Activated CD4-positive, alpha-beta T cell treated with anti-CD3 and anti-CD28 coated beads, Interleukin-2, amount 50 U/mL, for 16 hours (primary cell): ENCODE measurements at regions not wholly inside any gene's neighbourhood (a gene's known extent, or its start where the extent isn't known, plus 50 kb on each side); places are given as distances from the start of the nearest gene placed in this dataset.
A peak's percentile ranks its signal among the peaks of the same experiment; 100 is the strongest.
"Not testable (repeated sequence)": the region's sequence is repeated elsewhere in the genome, so short reads cannot be mapped to it uniquely, and the experiment has no call there.

Experiments
- DNase-seq: peaks from one replicate; pipeline ENCODE4 v3.0.0-alpha.2; 2020

DNA sequence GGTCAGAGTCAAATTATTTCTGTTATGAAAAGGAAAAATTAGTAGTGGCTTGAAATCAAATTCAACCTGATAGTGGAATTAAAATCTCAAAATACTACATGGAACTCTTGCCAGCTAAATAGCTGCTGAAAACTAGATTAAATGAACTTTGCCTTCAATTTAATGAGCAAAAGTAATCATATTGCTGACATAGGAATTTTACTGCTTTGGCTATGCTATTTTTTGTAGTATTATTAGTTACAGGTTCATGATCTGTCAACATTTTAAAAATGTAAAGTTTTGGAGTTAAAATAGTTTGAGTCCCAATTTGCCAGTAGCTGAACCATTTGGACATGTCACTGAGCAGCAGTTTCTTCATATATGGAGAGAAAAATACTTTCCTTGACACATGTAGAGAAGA is 81.4 kb downstream of the RERGL start:
- DNase-seq: no peak

DNA sequence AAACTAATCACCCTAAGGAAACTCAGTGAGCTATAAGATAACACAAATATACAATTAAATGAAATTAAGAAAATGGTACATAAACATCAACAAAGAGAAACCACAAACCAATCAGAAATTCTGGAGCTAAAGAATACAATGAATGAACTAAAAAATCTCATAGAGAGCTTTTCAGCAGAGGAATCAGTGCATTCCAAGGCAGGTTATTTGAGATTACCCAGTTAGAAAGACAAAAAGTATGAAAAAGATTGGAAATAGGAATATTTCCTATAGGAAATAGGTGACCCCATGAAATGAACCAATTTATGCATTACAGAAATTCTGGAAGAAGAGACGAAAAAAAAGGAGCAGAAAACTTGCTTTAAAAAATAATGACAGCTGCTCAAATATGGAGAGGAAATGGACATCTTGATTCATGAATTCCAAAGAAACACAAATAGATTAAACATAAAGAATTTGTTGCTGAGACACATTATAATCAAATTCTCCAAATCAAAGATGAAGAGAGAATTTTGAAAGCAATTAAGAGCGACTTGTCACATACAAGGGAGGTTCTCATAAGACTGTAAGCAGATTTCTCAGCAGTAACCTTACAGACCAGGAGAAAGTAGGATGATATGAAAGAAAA is 90.7 kb downstream of the RERGL start:
- DNase-seq: no peak

DNA sequence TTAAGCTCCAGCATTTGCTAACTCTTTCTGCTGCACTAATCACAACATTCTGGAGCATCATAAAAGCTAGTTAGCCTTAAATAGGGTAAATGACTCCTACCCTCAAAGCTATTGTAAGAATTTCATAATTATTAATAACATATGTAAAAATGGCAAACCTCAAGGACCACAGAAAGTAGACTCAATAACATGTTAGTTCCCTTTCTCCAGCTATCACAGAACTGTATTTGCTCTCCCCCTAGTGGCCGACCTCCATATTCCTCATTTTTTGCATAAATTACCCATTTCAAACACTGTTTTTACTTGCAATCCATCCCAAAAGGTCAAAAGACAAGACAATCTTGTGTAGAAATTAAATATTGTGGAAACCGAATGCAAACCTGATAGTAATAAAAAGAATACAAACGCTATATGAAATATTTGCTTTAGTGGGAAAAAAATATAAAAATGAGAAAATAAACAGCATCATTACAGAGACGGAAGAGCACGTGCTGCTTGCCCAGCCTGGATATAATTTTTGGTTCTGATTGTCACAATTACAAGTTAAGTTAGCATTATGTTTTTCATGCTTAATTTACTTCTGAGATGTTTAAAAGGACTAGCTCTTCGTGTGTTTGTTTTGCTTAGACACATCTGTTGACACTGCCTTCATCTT is 97.9 kb downstream of the RERGL start:
- peak; percentile 33 for DNase-seq

DNA sequence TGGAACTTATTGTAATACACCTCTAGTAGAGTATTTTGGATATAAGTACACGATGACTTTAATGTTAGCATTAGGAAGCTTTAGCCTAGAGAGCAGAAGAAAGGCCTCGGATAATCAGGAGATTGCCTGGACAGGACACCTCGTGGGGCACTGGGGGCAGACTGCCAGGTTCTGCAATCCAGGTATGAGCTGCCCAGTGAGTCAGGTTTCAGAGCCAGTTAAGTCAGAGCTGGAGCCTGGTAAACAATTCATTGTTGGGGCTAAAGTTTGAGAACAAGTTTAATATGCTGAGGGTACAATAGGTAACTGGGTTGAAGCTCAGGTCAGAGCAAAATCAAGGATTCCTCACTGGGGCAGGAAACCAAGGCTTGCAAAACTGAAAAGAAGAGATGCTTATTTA is 107.4 kb downstream of the RERGL start:
- DNase-seq: no peak

DNA sequence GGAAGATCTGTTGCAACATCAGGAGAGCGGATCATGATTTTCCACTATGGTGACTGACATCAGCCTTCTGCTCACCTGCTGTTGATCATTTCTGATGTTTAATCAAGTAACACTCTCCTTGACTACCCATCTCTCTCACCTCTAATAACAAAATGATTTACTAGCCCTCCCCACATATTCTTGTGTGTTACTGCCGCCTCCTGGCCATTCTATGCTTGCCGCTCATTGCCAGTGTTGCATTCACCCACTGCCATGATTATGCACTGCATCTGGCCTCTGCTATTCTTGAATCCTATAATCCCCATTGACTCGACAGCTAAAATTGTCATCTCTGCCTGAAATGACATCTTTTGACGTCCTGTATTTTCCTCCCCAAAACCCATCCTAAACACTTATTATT is 113.8 kb downstream of the RERGL start:
- DNase-seq: no peak

DNA sequence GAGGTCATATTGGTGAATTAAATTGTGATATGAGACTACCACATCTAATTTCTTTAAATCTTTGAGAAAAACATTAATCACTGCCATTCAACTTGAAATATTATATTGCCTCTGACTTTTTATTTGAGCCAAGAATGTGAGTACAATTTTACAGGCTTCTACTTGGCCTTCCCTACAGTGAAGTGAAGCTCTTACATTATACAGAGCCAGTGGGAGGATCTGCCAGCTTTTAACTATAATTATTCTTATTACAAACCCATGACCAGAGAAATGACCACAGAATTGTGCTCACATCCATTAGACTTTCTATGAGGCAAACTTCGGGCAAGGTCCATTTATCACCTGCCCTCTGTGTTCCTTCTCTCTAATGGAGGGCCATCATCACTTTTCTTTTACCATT is 114.2 kb downstream of the RERGL start:
- no peak for DNase-seq

DNA sequence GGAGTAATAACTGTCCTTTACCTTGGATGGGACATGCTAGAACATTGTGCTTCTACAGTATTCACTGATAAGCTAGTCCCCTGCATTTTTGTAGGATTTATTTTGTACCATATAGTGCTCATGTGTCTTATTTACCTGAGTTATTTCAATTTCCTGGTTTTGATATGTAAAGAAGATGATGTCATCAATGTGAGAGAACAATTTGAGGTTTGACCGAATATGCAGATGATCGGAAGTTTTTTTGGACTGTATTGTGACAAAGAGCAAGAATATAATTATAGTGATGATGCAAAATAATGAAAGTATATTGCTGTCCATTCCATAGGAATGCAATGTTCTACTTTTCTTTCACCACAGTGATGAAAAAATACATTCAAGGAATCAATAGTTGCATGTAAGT is 114.8 kb downstream of the RERGL start:
- no peak for DNase-seq

DNA sequence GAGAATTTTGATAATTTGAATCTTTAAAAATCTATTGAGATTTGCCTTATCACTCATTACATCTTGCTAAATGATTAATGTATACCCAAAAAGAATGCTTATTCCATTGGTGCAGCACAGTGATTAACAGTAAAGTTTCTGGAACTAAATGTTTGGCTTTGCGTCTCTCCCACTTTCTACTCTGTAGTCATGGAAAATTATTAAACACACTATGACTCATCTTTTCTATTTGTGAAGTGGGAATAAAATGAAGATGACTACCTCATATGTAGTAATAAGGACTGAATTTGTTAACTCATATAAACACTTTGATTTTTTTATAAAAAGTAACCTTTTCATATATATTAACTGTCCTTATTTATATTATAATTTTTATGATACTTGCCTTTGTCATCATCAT is 118.1 kb downstream of the RERGL start:
- no peak for DNase-seq

DNA sequence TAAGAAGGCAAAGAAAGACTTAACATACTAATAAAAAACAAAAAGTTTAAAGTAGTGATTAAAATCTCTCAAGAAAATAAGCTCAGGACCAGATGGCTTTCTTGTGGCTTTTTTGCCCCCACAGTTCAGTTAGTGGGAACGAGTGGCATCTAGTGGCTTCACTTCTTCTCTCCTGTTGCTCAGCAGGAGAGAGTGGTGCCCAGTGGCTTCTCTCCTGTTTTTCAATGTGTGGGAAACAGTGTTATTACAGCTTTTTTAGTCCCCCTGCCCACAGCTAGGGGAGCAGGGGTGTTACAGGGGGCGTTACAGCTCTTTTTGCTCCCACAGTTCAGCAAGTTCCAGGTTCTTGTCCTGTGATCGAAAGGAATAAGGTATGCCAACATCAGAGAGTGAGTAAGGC is 135.2 kb downstream of the RERGL start:
- DNase-seq: no peak

DNA sequence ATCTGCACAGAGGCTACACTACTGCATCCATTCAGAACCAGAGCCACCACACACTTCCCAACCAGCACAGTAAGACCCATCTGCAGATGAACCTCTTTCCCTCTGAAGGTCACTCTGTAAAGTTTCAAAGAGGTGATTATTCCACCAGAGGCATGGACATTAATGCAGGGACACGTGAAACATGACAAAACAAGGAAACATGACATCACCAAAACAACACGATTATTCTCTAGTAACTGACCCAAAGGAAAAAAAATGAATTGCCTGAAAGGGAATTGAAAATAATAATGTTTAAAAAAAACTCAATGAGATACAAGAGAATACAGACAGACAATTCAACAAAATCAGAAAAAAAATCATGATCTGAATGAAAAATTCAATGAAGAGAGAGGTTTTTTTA is 139.1 kb downstream of the RERGL start:
- DNase-seq: no peak

DNA sequence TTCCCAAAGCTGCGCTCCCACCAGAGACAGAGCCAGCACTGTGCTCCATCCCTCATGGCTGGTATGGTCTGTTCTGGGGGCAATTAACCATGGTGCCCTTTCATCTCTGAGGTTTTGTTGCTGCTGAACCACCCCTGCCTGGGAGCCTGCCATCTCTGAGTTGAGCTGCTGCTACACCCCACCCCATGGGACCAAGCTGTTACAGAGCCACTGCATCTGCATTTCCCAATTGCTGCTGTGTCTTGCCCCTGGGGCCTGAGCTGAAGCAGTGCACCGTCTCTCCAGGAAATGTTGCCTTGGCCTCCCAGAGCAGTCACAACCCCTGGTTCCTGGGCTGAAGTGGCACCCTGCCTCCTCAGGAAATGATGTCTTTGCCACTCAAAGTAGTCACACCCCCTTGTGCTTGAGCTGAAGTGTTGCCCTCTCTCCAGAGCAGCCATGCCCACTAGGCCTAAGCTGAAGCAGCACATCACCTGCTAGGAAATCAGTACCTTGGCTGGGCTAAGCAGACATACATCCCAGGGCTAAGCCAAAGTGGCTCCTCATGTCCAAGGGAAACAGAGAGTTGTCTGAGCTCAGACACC is 140.3 kb downstream of the RERGL start:
- no peak for DNase-seq

DNA sequence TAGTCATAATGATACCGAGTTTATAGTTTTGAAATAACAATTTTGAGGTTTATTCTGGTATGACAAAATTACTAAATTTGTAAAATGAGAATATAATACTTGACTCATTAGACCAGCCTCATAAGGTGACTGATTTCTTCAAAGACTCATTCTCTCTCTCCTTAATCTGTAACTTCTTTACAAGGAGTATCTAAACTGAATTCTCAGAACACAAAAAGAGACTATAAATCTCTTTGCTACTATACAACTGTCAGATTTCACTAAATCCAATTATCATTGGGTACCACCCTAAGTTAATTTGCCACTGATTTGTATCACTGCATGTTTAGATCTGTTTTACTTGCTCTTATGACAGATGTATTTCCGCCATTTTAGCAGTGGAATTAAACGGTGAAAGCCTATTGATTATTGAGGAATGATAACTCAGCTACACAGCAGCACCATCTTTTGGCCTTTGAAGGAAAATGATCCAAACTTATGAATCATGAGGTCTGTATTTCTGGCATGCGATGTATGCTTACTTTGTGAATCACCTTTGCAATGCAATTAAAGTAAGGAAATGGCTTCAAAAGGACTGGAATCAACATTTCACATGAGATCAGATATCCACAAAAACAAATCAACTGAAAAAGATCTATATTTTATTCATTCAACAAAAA is 161.2 kb downstream of the RERGL start:
- DNase-seq: no peak

DNA sequence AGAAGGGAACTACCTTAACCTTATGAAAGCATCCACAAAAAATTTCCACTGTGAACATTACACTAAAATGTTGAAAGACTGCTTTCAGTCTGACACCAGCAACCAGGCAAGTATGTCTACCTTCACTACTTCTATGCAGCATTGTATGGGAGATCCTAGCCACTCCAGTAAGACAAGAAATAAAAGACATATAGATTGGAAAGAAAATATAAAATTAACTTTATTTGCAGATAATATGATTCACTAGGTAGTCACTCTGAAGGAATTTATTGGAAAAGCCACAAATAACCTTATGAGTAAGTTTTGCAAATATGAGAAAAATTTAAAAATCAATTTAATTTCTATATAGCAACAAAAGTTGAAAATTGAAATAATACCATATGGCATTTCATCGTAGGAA is 172.0 kb downstream of the RERGL start:
- no peak for DNase-seq

DNA sequence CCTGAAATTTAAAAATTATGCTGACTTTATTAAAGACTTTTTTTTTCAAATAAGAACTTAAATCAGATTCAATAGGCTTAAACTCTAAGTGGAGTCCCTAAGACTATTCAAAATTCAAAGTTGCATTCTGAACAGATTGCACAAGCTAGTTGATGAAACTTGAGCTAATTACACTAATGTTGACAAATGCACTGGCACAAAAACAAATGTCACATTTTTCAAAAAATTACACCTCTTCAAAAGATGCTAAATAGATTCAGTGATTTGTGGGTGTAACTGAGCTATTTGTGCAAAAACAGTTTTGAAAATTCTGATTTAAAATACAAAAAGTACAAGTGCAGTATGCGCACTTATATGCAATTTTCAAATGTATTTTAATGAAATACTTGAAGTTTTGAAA is 205.4 kb downstream of the RERGL start:
- DNase-seq: no peak

DNA sequence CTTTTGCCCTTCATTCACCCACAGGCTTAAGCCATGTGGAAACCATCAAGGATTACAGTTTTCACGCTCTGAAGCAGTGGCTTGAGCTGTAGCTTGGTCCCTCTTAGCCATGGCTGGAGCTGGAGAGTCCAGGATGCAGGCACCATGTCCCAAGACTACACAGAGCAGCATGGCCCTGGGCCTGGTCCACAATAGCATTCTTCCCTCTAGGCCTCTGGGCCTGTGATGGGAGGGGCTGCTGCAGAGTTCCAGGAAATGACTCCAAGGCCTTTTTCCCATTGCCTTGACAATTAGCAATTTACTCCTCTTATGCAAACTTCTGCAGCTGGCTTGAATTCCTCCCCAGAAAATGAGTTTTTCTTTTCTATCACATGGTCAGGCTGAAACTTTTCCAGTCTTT is 211.3 kb downstream of the RERGL start:
- DNase-seq: no peak

DNA sequence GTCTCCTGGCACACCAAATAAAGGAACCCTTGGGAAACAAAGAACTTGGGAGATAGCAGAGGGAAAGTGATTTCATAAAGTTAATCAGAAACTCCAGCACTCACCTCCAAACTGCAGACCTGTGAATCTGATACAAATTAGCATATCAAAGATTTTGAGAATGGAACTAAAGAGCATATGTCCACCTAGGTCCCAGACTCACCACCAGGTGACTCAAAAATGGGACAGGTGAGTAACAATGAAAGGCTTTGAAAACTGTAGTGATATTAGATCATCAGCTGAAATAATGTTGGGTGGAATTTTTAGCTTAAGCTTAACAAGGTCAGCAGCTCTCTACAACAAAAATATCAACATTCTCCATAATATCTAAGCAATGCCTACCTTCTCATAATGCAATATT is 214.8 kb downstream of the RERGL start:
- DNase-seq: no peak

DNA sequence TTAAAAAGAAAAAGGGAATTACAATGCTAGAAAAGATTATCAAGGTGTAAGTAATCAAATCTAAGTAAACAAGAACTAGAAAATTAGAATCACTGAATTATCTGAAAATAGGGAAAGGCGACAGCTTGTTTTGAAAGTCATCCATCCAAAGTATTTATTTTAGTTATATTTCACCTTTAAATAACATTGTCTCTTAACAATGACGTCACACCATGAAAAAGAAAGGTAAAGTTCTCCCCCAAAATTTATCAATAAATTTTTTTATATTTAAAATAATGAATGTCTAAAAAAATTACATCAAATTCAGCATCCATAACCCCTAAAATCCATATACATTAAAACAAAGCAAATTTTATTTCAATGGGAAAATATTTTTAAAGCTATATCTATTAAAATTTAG is 223.2 kb downstream of the RERGL start:
- DNase-seq: no peak

DNA sequence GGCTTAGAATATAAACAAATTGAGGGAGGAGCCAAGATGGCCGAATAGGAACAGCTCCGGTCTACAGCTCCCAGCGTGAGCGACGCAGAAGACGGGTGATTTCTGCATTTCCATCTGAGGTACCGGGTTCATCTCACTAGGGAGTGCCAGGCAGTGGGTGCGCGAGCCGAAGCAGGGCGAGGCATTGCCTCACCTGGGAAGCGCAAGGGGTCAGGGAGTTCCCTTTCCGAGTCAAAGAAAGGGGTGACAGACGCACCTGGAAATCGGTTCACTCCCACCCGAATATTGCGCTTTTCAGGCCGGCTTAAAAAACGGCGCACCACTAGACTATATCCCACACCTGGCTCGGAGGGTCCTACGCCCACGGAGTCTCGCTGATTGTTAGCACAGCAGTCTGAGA is 234.4 kb downstream of the RERGL start:
- DNase-seq: not testable (repeated sequence)

DNA sequence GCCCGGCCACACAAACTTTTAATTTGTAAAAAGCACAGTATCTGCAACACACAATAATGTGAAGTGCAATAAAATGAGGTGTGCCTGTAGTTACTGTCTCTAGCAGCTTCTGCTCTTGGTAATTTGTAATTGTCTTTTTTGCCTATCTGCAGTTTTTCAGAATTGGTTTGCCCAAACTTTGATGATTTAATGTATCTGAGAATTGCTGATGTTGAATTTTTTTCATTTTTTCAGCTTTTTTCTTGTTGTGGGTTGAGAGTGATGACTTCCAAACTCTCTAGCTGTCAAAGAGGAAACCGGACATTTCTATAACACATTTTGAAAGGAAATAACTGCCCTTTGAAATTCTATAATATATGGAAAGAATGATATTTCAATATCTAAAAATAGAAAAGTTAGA is 236.9 kb downstream of the RERGL start:
- no peak for DNase-seq

DNA sequence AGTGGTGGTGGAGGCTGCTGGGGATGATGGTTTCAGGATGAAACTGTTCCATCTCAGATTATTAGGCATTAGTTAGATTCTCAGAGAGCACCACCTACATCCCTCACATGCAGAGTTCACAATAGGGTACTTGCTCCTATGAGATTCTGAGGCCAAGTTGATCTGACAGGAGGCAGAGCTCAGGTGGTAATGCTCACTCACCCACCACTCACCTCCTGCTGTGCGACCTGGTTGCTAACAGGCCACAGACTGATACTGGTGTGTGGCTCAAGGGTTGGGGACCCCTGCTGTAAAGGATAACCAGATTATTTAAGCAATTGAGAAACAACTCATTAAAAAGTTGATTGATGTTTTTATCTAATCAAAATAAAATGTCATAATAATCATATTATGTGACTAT is 248.5 kb downstream of the RERGL start:
- no peak for DNase-seq

DNA sequence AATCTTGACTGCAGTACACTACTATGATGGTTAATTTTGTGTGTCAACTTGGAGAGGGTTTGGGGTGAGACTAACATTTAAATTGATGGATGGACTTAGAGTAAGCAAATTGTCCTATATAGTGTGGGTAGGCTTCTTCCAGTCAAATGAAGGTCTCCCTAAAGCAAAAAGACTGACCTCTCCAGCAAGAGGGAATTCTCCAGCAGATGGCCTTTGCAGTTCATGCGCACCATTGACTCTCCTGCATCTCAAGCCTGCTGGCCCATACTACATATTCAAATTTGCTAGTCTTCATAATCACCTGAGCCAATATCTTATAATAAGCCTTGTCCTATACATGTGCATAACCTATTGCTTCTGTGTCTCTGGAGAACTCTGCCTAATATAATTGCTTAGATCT is 260.2 kb downstream of the RERGL start:
- DNase-seq: no peak

DNA sequence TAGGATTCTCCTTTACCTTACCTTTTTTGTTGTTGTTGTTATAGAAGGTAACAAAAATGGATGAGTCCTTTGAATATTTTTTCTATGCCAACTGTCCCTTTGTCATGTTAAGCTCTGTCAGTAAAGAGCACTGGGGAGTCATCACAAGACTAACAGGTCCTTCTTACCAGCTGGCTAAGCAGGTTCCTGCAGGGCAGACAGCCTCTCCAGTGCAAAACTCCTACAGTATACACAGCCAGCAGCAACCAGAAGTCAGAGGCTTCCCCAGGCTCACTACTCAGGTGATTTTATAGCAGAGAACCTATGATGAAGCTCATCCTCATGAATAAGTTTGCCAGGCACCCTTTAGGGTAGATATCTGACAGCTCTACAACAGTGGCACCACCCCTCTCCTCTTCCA is 271.1 kb downstream of the RERGL start:
- no peak for DNase-seq

DNA sequence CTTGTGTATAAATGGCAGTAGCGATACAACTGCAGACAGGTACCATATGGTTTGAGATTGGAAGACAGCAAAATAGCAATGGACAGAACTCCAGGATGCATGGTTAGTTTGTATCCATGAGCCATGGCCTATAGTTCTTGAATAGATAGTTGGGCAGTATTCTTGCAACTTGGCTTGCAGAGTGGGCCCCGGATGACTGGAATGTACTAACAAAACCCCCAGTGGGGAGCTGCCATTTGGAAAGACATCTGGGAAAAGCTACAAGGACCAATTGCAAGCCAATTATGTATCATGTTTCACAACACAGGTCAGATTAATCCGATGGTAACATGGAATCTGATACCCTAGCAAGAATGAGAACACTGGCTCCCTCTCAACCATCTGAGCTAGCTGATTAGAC is 279.6 kb downstream of the RERGL start:
- DNase-seq: no peak

DNA sequence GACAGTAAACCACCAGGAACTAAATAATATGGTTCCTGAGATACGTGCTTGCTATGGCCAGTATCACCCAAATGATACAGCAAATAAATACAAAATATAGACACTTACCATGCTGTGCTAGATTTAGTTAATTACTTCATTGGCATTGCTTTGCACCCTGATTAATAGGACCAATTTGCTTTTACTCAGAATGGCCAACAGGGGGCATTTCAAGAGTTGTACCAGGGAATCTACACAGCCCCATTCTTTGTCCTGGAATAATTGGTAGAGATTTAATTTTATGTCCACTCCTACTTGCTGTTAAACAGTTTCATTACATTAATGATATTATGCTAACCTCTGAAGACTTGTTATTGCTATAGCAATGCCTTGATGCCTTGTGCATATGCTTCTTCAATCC is 280.8 kb downstream of the RERGL start:
- DNase-seq: no peak
